Stimulated activated CD4-positive, alpha-beta T cell treated with anti-CD3 and anti-CD28 coated beads, Interleukin-4, amount 100 ng/mL, for 4 hours (primary cell): ENCODE measurements at regions not wholly inside any gene's neighbourhood (a gene's known extent, or its start where the extent isn't known, plus 50 kb on each side); places are given as distances from the start of the nearest gene placed in this dataset.

ENCODE experiments used
- DNase-seq, 2 experiments: peaks; one replicate each; pipeline ENCODE4 v3.0.0-alpha.2; 2020

GRCh38 chr3:150264561-150265279 lies 143.4 kb upstream of the TSC22D2 start:
- DNase-seq: no peak

DNA sequence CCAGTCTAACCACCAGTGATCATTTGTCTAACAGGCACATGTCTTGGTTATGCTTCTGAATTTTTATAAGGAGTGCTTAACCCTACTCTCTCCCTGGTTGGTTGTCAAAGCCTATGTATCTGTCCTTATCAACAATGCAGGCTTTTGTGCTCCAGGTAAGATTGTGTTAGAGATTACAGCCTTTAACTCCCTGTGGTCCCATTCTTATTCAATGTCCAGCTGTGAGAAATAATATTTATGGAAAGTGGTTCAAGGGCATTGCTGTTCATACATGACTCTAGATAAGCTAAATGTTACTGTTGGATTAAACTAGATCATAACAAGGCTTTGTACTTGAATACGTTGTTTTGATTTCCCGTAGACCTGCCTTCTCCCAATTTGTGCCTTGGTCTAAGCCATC lies 146.1 kb upstream of the TSC22D2 start:
- no peak for DNase-seq

GRCh38 chr3:150261418-150261817 lies 146.7 kb upstream of the TSC22D2 start:
- DNase-seq: no peak

DNA sequence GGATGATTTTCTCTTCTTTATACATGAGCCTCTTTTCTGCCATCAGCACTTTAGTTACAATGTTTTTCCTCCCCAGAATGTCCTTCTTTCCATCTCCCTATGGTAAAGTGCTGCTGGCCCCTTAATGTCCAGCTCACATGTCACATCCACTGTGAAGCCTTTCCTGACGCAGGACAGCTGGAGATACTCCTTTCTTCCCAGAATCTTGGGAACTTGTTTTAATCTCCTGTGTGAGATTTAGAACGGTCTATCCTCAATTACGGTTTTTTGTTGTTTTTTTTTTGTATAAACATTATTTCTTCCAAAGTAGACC lies 147.7 kb upstream of the TSC22D2 start:
- no peak for DNase-seq

DNA sequence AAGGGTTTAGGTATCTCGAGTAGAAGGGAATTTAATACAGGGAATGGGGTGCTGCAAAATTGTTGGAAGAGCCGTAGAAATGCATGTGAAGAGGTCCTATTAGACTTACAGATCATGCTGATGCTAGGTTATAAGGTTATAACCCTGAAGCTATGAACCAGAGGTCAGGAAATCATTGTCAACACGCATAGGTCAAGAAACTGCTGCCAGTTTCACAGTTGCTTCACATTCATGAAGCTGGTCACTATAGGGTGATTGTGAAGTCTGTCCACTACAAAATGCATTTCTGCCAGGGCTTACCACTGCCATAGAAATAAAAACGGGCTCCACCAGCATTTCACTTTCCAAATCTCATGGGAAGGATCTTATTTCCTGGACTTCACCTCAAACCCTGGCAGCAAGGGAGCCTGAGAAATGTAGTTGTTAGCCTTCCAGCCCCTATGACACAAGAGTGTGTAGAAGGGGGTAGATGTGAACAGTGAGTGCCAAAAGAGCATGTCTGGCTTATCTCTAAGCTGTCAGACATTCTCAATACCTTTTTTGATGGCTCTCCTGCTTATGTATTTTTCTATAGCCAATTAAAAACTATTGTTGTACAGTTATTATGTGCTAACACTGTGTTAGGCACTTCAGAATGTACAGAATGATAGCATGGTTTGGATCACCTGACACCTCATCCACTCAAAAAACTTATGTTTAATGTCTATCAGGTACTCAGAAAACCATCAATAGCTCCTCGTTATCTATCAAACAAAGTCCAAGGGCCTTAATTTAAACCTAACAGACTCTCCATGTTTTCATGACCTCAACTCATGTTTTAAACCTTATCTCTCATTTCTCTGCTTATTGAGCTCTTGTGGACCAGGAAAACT lies 148.3 kb upstream of the TSC22D2 start:
- no peak for DNase-seq

- DNase-seq: no peak
Observed at GRCh38 chr3:150256782-150257181, 151.3 kb upstream of the TSC22D2 start.

DNA sequence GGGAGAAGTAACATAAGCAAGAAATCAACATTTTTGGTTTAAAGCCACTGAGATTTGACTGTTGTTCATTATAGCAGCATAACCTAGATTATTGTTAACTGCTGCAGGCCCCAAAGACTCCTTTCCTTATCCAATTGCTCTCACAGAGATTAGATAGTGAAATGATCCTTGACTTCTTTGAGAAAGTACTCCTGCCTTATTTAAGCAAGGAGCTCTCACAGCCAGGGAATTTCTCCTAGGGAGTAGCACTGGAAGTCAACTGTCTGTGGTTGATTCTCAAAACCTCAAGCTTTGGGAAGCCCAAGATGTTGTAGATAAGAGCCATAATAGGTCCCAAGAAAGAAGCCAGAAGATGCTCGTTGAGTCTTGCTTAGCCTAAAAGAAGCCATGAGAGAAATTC lies 151.8 kb upstream of the TSC22D2 start:
- DNase-seq: no peak

DNA sequence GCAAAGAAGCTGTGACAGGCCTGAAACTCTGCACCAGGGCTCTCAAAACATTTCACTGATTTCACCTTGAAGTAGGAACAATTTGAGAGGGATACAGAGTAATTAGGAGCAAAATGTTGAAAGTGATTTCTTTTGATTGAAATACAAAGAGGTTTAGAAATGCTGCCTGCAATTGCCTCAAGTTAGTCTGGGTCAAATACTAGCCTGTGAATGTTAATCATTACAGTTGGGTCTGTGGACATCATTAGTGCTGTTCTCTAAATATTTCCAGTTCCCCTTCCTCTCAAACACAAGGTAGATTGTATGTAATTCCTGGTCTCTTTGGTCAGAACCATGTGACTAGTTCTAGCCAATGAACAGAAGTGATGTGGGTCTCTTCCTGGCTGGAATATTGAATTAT lies 152.3 kb upstream of the TSC22D2 start:
- DNase-seq: no peak

GRCh38 chr3:150255413-150255812 lies 152.7 kb upstream of the TSC22D2 start:
- no peak for DNase-seq

- DNase-seq: no peak
Observed at GRCh38 chr3:150254309-150254708, 153.8 kb upstream of the TSC22D2 start.

GRCh38 chr3:150253622-150254021 lies 154.5 kb upstream of the TSC22D2 start:
- no peak for DNase-seq

- no peak for DNase-seq
Observed at GRCh38 chr3:150252462-150252861, 155.6 kb upstream of the TSC22D2 start.

DNA sequence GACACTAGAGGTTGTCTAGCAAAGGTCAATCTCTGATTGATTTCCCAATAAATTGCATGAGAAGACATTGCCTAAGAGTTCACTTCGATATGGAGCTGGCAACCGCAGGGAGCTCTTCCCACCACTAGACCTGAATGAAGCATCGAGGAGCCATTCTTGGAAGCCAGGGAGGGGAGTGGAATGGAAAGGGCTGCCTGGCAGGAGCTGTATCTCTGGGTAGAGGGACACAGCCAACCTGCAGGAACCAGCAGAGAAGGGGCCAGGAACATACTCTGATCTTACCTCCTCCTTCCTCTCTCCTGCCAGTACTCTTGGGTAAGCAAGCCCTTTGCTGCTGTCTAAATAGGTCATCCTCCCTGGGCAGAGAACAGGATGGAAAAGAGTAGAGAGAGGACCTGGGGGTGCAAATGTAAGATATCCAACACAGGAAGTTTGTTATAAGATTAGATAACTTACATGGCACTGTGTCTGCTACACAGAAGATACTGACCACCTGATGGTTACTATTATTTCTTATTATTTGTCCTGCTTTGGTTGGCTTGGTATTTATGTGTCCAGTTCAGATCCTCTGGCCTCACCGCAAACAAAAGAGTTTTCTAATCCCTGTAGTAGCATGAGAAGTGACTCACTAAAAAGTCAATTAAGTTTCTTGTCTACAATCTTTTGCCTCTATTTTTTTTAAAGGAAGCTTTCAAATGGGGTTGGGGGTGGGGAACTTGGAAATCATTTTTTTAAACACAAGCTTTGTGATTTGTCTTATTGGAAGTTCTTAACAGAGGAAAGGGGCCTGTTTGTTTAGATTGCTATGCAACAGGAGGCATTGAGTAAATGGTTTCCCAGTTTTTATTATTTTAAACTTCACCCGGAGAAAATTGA lies 156.7 kb upstream of the TSC22D2 start:
- DNase-seq: no peak

- no peak for DNase-seq
Observed at GRCh38 chr3:150249779-150250470, 158.2 kb upstream of the TSC22D2 start.

GRCh38 chr3:150248888-150249681 lies 159.0 kb upstream of the TSC22D2 start:
- DNase-seq: no peak

DNA sequence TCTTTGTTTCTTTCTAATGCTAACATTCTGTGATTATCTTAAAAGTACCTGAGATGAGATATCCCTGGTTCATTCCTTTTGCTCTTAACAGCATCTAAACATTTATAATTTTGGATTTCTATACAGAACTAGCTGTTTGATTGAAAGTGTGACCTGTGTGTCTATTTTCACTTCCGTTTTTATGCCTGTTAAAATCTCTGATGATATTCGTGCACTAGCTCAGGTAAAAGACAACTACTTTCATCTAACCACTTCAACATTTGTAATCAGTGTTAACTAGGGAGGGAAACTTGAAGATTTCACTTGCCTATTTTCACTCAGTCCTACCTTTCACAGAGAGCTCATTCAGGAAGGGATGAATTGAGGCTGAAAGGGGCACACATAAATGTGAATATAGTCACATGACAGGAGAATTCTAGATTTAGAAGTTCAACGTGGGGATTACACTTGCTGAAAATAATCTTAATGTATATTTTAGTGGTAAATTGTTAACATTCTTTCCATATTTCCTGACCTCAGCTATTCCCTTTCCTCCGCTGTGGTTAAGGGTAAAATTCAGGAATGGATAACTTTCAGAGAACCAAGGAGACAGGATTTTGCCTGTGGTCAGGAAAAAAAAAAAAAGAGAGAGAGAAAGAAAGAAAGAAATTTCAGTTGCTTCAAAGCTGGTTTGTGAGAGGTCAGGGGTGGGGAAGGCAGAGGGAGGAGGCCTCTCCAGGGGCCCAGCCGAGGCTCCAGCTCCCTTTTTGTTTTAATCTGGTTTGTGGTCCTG lies 159.8 kb upstream of the TSC22D2 start:
- DNase-seq: no peak

GRCh38 chr3:150247441-150247840 lies 160.7 kb upstream of the TSC22D2 start:
- no peak for DNase-seq

- no peak for DNase-seq
Observed at GRCh38 chr3:150243466-150243865, 164.6 kb upstream of the TSC22D2 start.

DNA sequence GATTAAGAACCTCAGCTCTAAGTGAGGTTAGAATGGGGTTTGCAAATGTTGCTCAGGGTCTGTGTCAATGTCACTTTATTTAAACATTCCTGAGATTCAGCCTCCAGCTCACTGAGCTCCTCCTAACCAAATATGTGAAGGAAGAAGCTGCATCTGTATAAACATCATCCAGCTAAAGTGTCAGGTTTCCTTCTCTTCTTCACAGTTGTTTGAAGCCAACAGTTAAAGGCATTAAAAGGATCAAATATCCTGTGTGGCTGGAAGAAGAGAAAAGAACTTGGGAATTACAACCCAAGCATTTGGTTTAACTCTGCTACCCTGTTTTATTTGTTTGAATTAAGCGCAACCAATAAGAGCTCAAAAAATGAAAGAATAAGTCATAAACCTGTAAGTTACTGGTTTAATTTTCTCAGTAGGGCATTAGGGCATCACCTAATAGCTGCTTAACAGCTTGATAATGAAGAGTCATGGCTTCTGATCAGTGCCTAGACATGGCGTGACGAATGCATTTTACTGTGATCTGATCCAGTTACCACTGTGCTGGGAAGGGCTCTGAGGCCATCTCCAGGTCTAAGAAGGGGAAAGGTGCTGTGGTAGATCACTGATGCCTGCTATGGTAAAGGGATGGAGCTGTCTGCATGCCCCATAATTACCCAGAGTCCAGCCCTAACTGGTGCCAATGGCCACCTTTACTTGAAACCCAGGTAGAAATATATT lies 165.7 kb upstream of the TSC22D2 start:
- no peak for DNase-seq

DNA sequence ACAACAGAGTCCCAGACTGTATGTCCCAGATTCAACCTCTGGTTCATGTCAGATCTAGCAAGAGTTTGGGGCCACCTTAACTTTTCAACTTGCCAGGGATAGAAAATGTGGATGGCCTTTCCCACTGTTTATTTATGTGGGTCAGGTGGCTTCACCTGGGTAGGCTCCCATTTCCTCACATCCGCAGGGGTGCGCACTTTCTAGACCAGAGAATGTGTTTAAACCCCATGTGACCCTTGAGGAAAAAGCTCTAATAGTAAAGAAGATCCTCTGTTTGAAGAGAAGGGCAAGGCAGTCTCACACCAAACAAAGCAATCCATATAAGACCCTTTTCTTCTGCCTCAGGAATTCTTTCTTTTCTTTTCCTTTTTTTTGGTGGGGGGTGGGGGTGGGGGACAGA lies 167.2 kb upstream of the TSC22D2 start:
- DNase-seq: no peak

DNA sequence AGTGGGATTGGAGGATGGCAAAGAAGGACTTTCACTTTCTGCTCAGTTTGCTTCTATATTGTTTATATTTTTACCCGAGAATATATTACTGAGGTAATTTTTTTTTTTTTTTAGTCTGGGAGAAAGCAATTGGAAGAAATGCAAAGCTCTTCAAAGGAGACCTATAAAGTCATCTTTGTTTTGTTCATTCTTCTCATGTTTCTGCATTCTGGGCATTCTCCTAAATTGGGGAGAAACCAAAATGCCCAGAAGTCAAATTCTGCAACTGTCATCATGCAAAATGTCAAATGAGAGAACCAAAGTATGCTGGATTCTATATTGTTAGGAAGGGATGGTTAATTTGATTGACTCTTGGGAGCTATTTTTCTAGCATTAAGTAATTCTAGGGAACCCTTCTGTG lies 168.3 kb upstream of the TSC22D2 start:
- no peak for DNase-seq
